Gastroesophageal sphincter (tissue), 3 donors: ENCODE measurements at regions not wholly inside any gene's neighbourhood (a gene's known extent, or its start where the extent isn't known, plus 50 kb on each side); places are given as distances from the start of the nearest gene placed in this dataset.

Source experiments
- CTCF ChIP-seq, 4 experiments: fragments of 200-600 bp in 2 of 4; fragments of 450-650 bp in 2 of 4; sonication (generic) in 1 of 4; IDR thresholded peaks; one replicate each; pipeline ENCODE4 v1.5.1; 2017 to 2019; ENCODE audit warnings: antibody characterized with exemption in 4 of 4, mild to moderate bottlenecking in 2 of 4, moderate library complexity in 2 of 4
- POLR2A ChIP-seq, 2 donors: fragments of 450-650 bp; IDR thresholded peaks; one replicate each; pipeline ENCODE4 v1.6.1; 2017; ENCODE audit warnings: antibody characterized with exemption in 2 of 2, mild to moderate bottlenecking in 2 of 2, moderate library complexity in 1 of 2
- POLR2AphosphoS5 ChIP-seq: sonication (generic); formaldehyde crosslinking; IDR thresholded peaks from one replicate; pipeline ENCODE4 v1.6.1; 2017; ENCODE audit warnings: antibody characterized with exemption

- TF ChIP-seq POLR2A (IDR thresholded peaks at IDR 0.05) (no peak), POLR2AphosphoS5 (no peak), CTCF (IDR thresholded peaks at IDR 0.05) (no peak)
Observed at GRCh38 chr18:72325307-72325706, 218.8 kb downstream of the CBLN2 start.
